Astrocyte of the cerebellum (primary cell): ENCODE measurements at regions not wholly inside any gene's neighbourhood (a gene's known extent, or its start where the extent isn't known, plus 50 kb on each side); places are given as distances from the start of the nearest gene placed in this dataset.

Source experiments
- DNase-seq: peaks from one replicate; pipeline ENCODE4 v3.0.0-alpha.2; 2011; ENCODE audit warnings: low read depth
- H3K4me3 ChIP-seq: 2 replicates; pipeline ENCODE4 v1.5.1; 2011; ENCODE audit warnings: mild to moderate bottlenecking, low read depth, low read length, moderate library complexity
- CTCF ChIP-seq: IDR thresholded peaks from 2 replicates; pipeline ENCODE4 v1.5.1; 2012; ENCODE audit warnings: low read length, low read depth, moderate library complexity, mild to moderate bottlenecking; ENCODE audit errors: missing control alignments
- in situ Hi-C: cut with HindIII; loops from 2 replicates; pipeline ENCODE4 v1.10.0; 2017; ENCODE audit warnings: low sequenced_read_pairs

GRCh38 chr14:55762595-55763232 lies 182.7 kb downstream of the KTN1 start:
- no peak for TF ChIP-seq CTCF
- no peak for DNase-seq
- no peak overlapping the region for H3K4me3 ChIP-seq
- in situ Hi-C loops = no loop called here

- no peak for DNase-seq
- TF ChIP-seq CTCF = no peak
- no peak overlapping the region for H3K4me3 ChIP-seq
- in situ Hi-C loops = no loop called here
These were observed 184.8 kb downstream of the KTN1 start for GRCh38 chr14:55764784-55765183.

GRCh38 chr14:55766071-55766470 lies 186.1 kb downstream of the KTN1 start:
- DNase-seq = no peak
- no peak for TF ChIP-seq CTCF
- no peak overlapping the region for H3K4me3 ChIP-seq
- in situ Hi-C loops = no loop called here

- no peak for TF ChIP-seq CTCF
- no peak for DNase-seq
- H3K4me3 ChIP-seq = no peak overlapping the region
- in situ Hi-C loops = no loop called here
These were observed 187.3 kb downstream of the KTN1 start for GRCh38 chr14:55767286-55767685.

- DNase-seq = no peak
- H3K4me3 ChIP-seq = no peak overlapping the region
- in situ Hi-C loops = no loop called here
- TF ChIP-seq CTCF = no peak
These were observed 189.9 kb downstream of the KTN1 start for GRCh38 chr14:55769877-55770276.

GRCh38 chr14:55771242-55771981 lies 191.4 kb downstream of the KTN1 start:
- in situ Hi-C loops = no loop called here
- no peak for DNase-seq
- no peak overlapping the region for H3K4me3 ChIP-seq
- TF ChIP-seq CTCF = no peak
